Activated CD4-positive, alpha-beta T cell treated with anti-CD3 and anti-CD28 coated beads, Interleukin-2, amount 50 U/mL, for 48 hours (primary cell): ENCODE measurements at regions not wholly inside any gene's neighbourhood (a gene's known extent, or its start where the extent isn't known, plus 50 kb on each side); places are given as distances from the start of the nearest gene placed in this dataset.
"Not testable (repeated sequence)": the region's sequence is repeated elsewhere in the genome, so short reads cannot be mapped to it uniquely, and the experiment has no call there.

ENCODE experiments used
- DNase-seq, 2 experiments: peaks; one replicate each; pipeline ENCODE4 v3.0.0-alpha.2; 2020

- DNase-seq, result no peak
Measured at GRCh38 chr13:81184556-81185265, 843.8 kb upstream of the SPRY2 start.

GRCh38 chr13:81172603-81173002 is 831.7 kb upstream of the SPRY2 start:
- no peak for DNase-seq

DNA sequence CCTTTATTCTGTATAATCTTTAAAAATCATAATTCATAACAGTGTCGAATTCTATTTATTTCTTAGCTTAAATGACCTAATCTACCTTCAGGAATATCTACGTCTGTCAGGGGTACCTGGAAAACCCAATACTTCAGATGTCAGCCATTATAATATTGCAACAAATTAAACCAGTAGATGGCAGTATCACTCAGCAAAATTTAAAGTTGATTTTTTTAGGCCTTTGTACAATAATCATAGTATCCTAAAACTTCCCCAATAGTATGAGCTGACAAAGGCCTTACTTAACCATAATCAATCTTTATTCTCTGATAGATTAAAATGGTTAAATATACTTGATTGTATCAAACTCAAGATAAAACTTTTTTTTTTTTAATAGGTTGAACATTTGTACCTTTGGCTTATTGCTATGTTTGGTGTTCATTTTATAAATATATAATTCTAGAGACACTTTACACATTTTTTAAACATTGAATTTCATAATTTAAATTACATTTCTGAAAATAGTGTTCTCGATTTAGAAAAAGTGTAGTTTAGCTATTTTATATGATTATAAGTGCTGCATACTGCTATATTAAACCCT is 830.2 kb upstream of the SPRY2 start:
- no peak for DNase-seq

GRCh38 chr13:81163823-81164222 is 822.9 kb upstream of the SPRY2 start:
- not testable (repeated sequence) for DNase-seq

- DNase-seq, result no peak
Measured at GRCh38 chr13:81153478-81153877, 812.6 kb upstream of the SPRY2 start.

DNA sequence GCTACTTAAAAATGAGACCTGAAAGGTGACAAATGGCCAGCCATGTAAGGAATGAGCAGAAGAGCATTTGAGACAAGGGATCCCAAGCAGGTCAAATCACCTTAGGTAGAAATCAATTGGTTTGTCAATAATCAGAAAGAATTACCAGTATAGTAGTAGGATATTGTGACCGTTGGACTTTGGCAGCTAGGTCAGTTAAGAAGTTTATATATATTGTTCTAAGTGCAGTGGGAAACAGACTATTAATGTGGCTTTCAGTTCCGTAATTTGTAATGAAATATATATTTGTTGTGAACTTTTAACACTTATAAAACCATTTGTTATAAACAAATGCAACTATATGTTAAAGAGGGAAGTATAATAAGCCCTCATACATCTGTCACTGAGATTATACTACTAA is 807.9 kb upstream of the SPRY2 start:
- DNase-seq, result no peak

DNA sequence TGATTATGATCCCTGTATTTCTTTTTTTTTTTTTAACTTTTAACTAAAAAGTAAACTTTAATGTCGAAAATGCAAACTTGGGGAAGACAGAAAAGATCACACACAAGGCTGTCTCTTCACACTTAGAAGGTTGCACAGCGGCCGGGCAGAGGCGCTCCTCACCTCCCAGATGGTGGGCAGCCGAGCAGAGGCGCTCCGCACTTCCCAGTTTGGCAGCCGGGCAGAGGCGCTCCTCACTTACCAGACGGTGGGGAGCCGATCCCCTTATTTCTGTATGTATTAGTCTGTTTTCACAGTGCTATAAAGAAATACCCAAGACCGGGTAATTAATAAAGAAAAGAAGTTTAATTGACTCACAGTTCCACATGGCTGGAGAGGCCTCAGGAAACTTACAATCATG is 805.6 kb upstream of the SPRY2 start:
- not testable (repeated sequence) for DNase-seq

DNA sequence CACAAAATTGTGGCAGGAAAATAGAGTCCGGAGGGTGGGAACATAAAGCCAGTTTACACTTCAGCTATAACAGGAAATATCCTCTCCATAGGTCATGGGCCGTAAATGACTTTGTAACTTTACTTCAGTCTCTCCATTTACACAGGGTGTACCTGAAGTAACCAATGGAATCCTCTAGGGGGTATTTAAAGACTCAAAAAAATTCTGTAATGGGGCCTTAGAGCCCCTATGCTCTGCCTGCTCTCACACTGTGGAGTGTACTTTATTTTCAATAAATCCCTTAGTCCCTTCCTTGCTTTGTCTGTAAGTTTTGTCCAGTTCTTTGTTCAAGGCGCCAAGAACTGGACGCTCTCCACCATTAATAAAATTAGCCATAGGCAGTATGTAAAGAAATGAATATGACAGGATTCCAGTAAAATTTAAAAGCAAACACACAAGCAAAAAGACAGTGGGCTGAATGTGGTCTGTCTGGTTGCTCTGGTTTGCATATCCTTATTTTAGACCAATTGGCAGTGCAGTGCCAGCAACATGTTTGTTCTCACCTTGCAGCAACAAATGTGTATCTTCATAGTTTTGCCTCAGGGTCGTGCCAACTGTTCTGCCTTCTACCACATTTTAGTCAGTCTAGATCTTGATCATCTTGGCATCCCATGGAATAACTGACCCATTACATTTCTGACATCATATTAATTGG is 801.5 kb upstream of the SPRY2 start:
- DNase-seq, result no peak

DNA sequence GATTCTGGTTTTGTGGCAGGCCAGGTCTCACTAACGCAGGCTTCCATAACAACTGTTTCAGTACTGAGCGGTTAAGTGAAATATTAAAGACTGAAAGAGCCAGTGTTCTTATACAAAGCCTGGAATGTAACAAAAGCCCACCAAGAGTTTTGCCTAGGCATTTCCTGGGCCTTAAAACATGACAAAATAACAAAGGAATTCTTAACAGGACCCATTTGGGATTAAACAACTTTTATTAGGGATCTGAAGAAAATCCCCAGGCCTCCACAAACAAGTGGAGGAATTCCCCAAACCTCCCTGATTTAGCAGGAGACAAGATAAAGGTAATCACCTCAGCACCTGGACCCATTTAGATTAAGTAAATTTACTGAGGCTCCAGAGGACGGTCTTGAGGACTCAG is 799.7 kb upstream of the SPRY2 start:
- DNase-seq, result no peak

DNA sequence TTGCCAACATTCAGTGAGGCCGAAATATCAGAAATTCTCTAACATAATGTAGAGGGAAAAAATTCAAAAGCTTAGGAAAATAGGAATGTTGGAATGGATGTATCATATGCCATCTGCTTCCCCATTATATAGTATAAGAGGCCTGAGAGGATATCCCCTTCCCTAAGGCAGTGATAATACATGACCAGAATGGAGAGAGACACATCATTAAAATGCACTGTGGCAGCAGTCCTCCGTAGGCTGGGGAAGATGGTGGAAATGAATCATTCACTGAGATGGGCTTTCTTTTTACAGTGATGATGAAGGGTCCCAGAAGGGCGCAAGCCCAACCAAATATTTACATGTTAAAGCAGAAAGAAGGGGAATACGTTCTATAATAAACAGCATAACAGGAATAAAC is 799.1 kb upstream of the SPRY2 start:
- DNase-seq, result no peak

GRCh38 chr13:81138353-81138980 is 797.5 kb upstream of the SPRY2 start:
- DNase-seq, result no peak

DNA sequence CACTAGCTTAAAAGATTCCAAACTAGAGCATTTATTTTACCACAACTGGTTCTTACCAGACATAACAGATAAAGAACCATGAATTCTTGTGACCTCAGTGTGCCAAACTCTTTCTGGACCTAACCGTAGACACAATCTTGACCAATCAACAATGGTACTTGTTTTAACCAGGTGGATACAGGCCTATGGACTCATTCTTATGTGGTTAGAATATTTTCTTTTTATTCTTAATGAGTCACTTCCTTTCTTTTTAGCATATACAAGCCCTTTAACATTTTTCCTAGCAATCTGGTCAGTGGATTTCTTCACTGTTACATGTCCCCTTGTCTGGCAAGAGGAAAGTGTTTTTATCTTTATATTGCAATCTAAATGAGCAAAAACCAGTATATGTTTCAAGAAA is 792.1 kb upstream of the SPRY2 start:
- DNase-seq, result no peak

DNA sequence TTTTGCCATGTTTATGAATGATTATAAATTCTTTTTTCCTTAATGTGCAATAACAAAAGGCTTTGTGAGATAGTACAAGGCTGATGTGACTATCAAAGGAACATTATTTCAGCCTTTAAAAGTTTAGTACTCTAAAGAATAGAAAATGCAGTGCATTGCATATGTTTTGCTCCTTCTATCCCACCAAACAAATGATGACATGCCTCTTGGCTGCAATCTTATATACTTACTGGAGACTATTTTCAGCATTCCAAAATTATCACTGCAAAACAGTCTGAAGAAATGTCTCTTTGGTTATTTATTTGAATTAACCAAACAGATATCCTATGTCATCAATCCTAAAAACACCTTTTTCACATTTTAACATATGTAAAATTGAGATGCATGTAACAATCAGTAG is 776.5 kb upstream of the SPRY2 start:
- DNase-seq, result no peak

GRCh38 chr13:81116461-81117282 is 775.7 kb upstream of the SPRY2 start:
- no peak for DNase-seq

DNA sequence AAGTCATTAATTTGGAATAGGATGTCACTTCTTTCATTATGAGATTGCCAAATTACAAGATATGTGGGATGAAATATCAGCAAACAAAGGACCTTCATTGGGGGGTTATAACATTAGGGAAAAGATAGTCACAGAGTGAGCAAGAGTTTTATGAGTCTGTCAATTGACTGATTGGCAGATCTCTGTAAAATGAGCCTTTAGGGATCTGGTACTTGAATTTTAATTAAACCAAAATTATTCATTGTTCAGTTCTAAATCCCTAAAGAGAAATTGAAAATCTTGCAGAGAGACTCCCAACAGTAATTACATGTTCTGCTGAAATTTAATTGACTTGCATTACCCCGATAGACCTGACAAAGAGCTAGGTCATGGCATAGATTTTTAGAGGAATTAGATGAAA is 768.1 kb upstream of the SPRY2 start:
- DNase-seq, result no peak

- DNase-seq, result no peak
Measured at GRCh38 chr13:81106348-81106747, 765.4 kb upstream of the SPRY2 start.

GRCh38 chr13:81104035-81104715 is 763.2 kb upstream of the SPRY2 start:
- DNase-seq, result no peak

- not testable (repeated sequence) for DNase-seq
Measured at GRCh38 chr13:81102066-81102465, 761.1 kb upstream of the SPRY2 start.

DNA sequence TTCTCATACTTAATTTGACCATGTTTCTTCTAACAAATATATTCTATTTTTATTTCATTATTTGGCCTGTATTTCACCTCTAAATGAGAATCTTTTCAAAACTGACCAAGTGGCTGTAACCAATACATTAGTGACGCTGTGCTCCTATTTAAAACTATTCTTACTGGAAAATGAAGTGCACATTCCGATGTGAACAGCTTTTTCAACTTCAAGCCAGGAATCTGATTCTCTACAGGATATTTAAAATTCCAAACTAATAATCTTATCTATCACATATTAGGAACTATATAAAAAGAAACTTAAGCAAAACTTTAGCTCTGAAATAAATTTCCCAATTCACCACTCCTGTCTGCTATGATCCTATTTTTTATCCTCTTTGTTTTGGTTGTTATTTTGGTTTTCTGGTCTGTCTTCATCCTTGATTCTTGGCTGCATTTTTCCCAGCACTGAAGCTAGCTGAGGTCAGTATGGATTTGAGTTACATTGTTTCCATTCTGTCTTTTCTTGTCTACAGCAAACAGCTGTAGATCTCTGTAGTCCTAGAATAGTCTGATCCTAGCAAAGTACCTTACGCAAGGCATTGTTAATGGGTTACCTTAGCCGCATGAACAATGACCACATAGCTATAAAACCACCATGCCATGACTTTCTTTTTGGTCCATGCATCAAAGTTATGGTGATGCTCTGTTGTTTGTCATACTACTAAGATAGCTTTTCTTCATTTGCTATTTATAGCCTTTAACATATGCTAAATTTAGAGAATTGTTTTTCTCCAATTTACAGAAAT is 748.6 kb upstream of the SPRY2 start:
- DNase-seq, result no peak

DNA sequence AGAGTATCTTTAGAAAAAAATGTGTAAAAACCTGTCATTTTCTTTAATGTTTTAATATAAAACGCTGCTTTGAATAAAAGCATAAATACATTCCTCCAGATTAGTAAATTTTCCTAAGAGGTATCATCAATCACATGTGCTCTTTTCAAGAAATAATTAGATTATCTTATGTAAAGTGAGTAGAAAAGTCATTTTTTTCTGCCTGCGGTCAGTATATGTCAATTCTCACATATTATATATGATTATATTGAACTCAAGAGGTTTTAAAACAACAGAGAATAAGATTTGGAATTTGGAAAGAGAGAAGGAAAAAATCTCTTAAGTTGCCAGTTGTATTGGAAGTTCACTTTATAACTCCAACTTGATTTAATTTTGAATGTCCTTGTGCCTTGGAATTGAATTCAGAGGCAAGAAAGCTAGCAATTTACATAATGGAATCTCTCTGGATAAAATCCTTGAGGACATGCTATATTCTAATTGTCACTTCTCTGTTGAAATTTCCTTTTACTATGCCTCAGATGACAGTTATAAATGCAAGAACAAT is 740.1 kb upstream of the SPRY2 start:
- DNase-seq, result no peak

DNA sequence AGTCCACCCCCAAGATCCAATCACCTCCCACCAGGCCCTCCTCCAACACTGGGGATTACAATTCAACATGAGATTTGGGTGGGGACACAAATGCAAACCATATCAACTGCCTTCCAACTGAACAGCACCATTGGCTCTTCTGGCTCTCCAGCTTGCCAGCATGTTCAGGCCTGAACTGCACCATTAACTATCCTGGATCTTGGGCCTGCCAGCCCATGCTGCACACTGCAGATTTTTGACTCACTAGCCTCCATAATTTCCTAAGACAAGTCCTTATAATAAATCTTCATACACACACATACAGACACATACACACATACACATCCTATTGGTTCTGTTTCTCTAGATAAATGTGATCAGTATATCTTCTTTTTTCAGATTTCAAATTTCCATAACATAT is 737.1 kb upstream of the SPRY2 start:
- no peak for DNase-seq
